GM18907 (cell line): ENCODE measurements at regions not wholly inside any gene's neighbourhood (a gene's known extent, or its start where the extent isn't known, plus 50 kb on each side); places are given as distances from the start of the nearest gene placed in this dataset.

ENCODE experiments used
- ATAC-seq: cut with Tn5 transposase; IDR thresholded peaks from one replicate; pipeline ENCODE4 v1.9.1; 2021; ENCODE audit warnings: mild to moderate bottlenecking, moderate library complexity; ENCODE audit not compliant: unreplicated experiment

- no peak for ATAC-seq
These were observed 76.2 kb upstream of the TP63 start for GRCh38 chr3:189554868-189555557.

- no peak for ATAC-seq
These were observed 75.7 kb upstream of the TP63 start for GRCh38 chr3:189555558-189555881.

GRCh38 chr3:189557824-189558223, 73.4 kb upstream of the TP63 start:
- ATAC-seq = no peak

GRCh38 chr3:189561256-189561655, 69.9 kb upstream of the TP63 start:
- ATAC-seq = no peak

GRCh38 chr3:189563853-189564563, 67.2 kb upstream of the TP63 start:
- ATAC-seq = peak; percentile 85

GRCh38 chr3:189566550-189567130, 64.5 kb upstream of the TP63 start:
- no peak for ATAC-seq

- ATAC-seq = peak; percentile 12
These were observed 63.9 kb upstream of the TP63 start for GRCh38 chr3:189567322-189567721.

- peak; percentile 54 for ATAC-seq
These were observed 63.3 kb upstream of the TP63 start for GRCh38 chr3:189567766-189568420.

GRCh38 chr3:189568961-189569360, 62.2 kb upstream of the TP63 start:
- no peak for ATAC-seq

GRCh38 chr3:189569473-189569872, 61.7 kb upstream of the TP63 start:
- ATAC-seq = no peak

- peak; percentile 57 for ATAC-seq
These were observed 60.3 kb upstream of the TP63 start for GRCh38 chr3:189570916-189571315.

- ATAC-seq = no peak
These were observed 58.9 kb upstream of the TP63 start for GRCh38 chr3:189572249-189572648.

GRCh38 chr3:189573004-189573403, 58.2 kb upstream of the TP63 start:
- ATAC-seq = no peak

GRCh38 chr3:189576486-189576885, 54.7 kb upstream of the TP63 start:
- no peak for ATAC-seq

- no peak for ATAC-seq
These were observed 53.9 kb upstream of the TP63 start for GRCh38 chr3:189577050-189577951.

- ATAC-seq = no peak
These were observed 51.0 kb upstream of the TP63 start for GRCh38 chr3:189580190-189580589.
